ENCODE measurements at regions not wholly inside any gene's neighbourhood (a gene's known extent, or its start where the extent isn't known, plus 50 kb on each side); places are given as distances from the start of the nearest gene placed in this dataset.

- no peak overlapping the region for H3K27ac ChIP-seq
- H3K4me1 ChIP-seq = peaks cover 0 to 13% (median 0%) of the 10 kb centered on the region in 4 donors
- H3K36me3 ChIP-seq = no peaks in the 10 kb centered on the region
- 74 to 84% methylated on average over 8 of the region's 8 CpGs for WGBS, 2 donors
- DNase-seq (ENCODE audit: low spot score in 2 of 2) = no peak
- no peak overlapping the region for H3K4me3 ChIP-seq
- H3K27me3 ChIP-seq = no peaks in the 10 kb centered on the region
- H3K9me3 ChIP-seq = no peaks in the 10 kb centered on the region
- TF ChIP-seq CTCF (IDR thresholded peaks at IDR 0.05) = no peak
Measured at GRCh38 chr16:24643489-24643888, 86.0 kb upstream of the TNRC6A start.

GRCh38 chr16:24645739-24646645, 83.5 kb upstream of the TNRC6A start:
- Histone ChIP-seq H3K27ac (peak overlapping the region in 2 of 4 donors; percentile 60 to 79), H3K27me3 (no peaks in the 10 kb centered on the region), H3K4me1 (peaks cover 0 to 13% (median 0%) of the 10 kb centered on the region in 4 donors), H3K9me3 (no peaks in the 10 kb centered on the region), H3K36me3 (no peaks in the 10 kb centered on the region), H3K4me3 (no peak overlapping the region)
- WGBS, 2 donors = 66 to 69% methylated on average over 5 of the region's 5 CpGs
- DNase-seq (ENCODE audit: low spot score in 2 of 2) = peak in 1 of 2 donors; percentile 20
- TF ChIP-seq EP300 (IDR thresholded peaks at IDR 0.05) (peak in 1 of 2 donors; percentile 78), CTCF (IDR thresholded peaks at IDR 0.05) (no peak), POLR2A (IDR thresholded peaks at IDR 0.05) (no peak)

- Histone ChIP-seq H3K27me3 (no peaks in the 10 kb centered on the region), H3K9me3 (no peaks in the 10 kb centered on the region), H3K27ac (peak overlapping the region in 2 of 4 donors; percentile 60 to 79), H3K36me3 (no peaks in the 10 kb centered on the region), H3K4me1 (peaks cover 0 to 13% (median 0%) of the 10 kb centered on the region in 4 donors), H3K4me3 (no peak overlapping the region)
- 54 to 59% methylated on average over 2 of the region's 2 CpGs for WGBS, 2 donors
- no peak for DNase-seq (ENCODE audit: low spot score in 2 of 2)
- TF ChIP-seq EP300 (IDR thresholded peaks at IDR 0.05) (no peak), CTCF (IDR thresholded peaks at IDR 0.05) (no peak), POLR2A (IDR thresholded peaks at IDR 0.05) (no peak)
Measured at GRCh38 chr16:24646646-24646995, 82.8 kb upstream of the TNRC6A start.

DNA sequence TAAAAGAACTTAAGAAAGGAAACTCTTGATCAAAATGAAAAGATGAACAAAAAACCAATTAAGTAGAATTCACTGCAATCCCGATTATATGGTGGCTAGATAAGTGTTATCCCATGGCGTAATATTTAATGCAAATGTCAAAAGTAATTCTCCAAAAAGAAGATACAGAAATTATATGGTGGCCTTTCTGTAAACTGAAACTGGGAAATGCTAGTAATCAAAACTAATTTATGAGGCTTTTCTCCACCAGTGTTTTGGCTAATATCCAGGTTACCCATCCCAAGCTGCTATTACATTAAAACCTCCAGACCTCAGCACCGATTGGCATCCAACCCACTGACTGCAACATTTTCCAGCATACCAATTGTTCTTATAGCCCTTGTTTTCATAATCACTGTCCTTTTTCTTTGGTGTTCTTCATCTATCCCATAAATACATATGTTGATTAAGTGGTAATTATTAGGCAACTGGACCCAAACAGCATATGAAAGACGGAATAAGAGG, 77.2 kb upstream of the TNRC6A start:
- WGBS, 2 donors = 81 to 83% methylated on average over 4 of the region's 4 CpGs
- Histone ChIP-seq H3K36me3 (no peaks in the 10 kb centered on the region), H3K9me3 (no peaks in the 10 kb centered on the region), H3K4me1 (no peaks in the 10 kb centered on the region), H3K27me3 (no peaks in the 10 kb centered on the region), H3K4me3 (no peak overlapping the region), H3K27ac (no peak overlapping the region)
- no peak for DNase-seq (ENCODE audit: low spot score in 2 of 2)
- no peak for TF ChIP-seq CTCF (IDR thresholded peaks at IDR 0.05)
- no peak for TF ChIP-seq POLR2A (IDR thresholded peaks at IDR 0.05)
- TF ChIP-seq EP300 (IDR thresholded peaks at IDR 0.05) = no peak

DNA sequence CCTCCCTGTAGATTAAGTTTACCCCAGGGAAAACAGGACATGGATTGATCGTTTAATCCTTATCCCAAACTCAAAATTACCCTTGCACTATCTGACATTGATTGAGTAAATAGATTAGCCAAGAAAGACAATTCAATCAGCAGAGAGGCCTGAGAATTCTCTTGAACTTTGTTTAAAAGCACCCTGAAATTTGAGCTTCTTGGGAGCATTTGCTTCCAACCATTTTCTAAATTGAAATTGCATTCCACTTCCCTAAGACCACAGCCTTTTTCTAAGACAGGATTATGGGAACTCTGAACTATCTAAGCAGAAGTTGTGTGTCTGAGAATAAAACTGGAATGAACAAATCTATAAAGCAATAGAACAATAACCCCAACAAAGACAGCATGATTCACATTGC, 76.6 kb upstream of the TNRC6A start:
- Histone ChIP-seq H3K4me3 (no peak overlapping the region), H3K36me3 (no peaks in the 10 kb centered on the region), H3K4me1 (no peaks in the 10 kb centered on the region), H3K9me3 (no peaks in the 10 kb centered on the region), H3K27ac (no peak overlapping the region), H3K27me3 (no peaks in the 10 kb centered on the region)
- no peak for DNase-seq (ENCODE audit: low spot score in 2 of 2)
- WGBS, 2 donors = 48 to 54% methylated on average over 1 of the region's 1 CpG
- TF ChIP-seq POLR2A (IDR thresholded peaks at IDR 0.05) (no peak), CTCF (IDR thresholded peaks at IDR 0.05) (no peak), EP300 (IDR thresholded peaks at IDR 0.05) (no peak)

Measured in tibial nerve (tissue), 4 donors.